GM19025 (cell line): ENCODE measurements at regions not wholly inside any gene's neighbourhood (a gene's known extent, or its start where the extent isn't known, plus 50 kb on each side); places are given as distances from the start of the nearest gene placed in this dataset.
"Not testable (repeated sequence)": the region's sequence is repeated elsewhere in the genome, so short reads cannot be mapped to it uniquely, and the experiment has no call there.

Experiments
- ATAC-seq: cut with Tn5 transposase; IDR thresholded peaks from one replicate; pipeline ENCODE4 v1.9.1; 2021; ENCODE audit warnings: mild to moderate bottlenecking, low read depth, moderate library complexity; ENCODE audit not compliant: unreplicated experiment

DNA sequence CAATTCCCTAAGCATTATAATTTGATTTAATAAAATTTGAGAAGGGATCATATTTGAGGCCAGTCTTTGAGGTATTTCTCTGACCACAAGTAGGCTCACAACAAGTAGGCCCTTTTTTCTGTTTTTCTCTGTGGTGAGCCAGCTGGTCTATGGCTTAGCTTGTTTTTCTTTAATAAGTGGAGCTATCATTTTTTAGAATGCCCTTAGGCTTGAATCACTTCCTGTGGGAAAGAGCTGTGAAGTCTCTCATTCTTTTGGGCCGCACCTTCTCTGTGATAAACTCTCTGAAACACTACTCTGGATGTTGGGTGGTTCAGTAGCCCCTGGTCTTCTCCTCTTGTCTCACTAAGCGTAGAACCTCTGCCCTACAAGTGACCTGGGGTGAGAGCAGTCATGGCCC is 235.9 kb downstream of the SUCLG1 start:
- ATAC-seq: no peak

DNA sequence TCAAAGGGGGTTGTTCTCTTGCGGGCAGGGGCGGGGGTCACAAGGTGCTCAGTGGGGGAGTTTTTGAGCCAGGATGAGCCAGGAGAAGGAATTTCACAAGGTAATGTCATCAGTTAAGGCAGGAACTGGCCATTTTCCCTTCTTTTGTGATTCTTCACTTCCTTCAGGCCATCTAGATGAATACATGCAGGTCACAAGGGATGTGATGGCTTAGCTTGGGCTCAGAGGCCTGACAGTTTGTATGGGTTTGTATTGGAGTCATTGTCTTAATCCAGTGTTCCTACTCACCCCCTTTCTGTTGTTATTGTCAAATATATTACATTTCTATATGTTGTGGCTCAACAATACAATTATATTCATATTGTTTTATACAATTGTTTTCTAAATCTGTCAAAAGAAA is 238.0 kb downstream of the SUCLG1 start:
- ATAC-seq: not testable (repeated sequence)

DNA sequence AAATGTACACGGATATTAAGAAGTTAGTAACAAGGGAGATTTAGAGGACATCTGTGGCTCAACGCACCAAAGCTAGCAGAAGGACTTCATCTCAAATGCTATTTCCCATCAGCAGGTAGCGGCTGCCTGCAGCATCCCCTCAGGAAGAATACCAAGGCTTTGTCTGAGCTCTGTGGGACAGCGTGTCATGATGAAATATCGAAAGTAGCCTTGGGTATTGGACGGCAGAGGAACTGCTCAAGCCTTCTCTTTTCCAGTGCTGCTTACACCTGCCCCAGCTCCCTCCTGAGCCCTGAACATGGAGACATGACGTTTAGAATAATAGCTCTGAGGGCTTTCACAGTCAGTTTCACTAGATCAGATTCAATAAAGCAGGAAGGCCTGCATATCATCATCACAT is 241.6 kb downstream of the SUCLG1 start:
- ATAC-seq: no peak

DNA sequence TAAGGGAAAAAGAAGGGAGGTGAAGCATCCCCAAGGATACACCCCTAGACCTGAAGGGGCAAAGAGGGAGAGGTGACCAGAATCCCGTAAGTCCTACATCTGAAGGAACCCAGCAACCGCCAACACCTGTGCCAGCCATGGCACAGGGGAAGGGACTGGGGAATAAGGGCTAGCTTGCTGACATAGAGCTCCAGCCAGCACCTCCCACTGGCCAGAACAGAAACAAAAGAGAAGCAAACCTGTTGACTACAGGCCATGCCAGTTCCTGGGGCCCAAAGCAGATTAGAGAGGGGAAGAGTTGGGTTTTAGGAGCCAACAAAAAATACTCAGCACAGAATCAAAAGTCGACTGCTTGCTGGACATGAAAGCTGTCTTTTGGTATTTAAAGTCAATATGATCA is 244.6 kb downstream of the SUCLG1 start:
- no peak for ATAC-seq

DNA sequence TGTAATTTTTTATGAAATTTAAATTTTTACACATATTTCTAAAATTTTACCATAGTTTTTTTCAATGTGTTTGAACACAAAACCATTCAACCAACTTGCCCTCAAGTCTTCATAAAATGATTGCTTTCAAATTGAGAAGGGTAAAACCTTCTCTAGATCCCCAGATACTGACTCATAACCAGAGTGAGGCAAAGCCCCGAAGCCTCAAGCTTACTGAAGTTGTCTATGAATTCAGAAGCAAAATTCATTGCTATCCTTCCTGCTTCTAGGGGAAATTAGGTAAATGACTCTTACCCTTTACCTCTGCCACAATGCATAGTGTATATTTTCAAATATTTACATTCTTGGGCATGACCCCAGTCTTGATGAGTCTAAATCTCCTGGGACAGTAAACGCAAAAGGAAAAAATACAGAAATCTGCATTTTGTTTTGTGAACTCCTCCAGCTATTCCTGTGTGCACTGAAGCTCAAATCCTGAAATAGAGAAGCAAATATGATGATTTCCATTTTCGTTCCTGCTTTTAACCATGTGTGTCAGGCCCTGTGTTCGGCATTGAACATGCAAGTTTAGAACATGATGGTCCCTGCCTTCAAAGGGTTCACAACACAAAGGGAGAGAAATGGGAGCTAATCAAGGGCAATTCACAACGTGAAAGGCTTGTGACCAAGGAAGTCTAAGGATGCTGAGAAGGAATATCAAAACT is 246.3 kb downstream of the SUCLG1 start:
- ATAC-seq: peak; percentile 62

DNA sequence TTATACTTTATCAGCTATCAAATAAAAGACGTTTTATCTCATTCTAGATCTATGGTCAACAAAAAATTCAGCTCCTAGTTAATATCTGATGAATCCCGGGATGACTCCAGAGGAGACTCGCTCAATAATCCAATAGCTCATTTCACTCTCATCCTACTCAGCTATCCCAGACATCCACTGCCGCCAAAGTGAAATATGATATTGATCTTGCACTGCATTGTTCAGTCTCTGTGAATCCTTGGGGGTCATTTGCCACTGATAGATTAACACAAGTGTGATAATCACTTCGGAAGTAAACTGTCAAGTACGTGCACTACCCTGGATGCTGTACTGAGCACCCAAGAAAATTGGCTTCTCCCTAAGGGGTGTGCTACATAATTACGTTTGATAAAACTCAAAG is 249.1 kb downstream of the SUCLG1 start:
- ATAC-seq: no peak

DNA sequence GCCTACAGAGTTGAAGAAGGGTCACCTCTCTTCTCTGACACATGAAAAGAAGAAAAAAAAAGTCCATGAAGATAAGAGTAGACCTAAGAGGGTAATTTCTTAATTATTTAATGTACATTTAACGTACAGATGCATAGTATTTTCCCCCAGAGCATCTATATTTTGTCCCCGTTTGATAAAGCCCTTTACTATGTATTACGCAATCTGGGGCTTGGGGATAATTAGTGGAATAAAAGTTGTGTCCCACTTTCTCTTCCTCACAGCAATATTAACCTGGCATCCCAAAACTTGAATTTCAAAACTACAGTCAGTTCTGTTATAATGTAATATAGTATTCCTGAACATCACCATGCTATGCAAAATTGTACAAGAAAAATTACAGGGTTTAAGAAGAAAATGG is 254.1 kb downstream of the SUCLG1 start:
- ATAC-seq: no peak

DNA sequence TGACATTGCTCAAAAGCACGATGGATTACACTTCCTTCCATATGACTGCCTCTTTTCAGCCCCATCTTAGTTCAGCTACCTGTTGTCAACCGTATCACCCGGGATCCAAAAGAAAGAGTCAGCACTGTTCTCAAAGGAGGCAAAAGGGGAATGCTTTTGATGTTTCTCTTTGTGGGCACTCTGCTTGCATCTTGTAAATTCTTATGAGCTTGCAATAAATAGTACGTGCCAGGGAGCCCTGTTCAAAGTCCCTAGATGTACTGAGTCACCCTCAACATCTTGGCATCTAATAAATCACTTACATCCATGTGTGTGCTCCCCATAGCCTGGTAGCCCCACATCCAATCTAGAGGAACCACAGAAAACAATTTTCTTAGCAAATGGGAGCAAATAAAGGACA is 256.9 kb downstream of the SUCLG1 start:
- ATAC-seq: no peak

DNA sequence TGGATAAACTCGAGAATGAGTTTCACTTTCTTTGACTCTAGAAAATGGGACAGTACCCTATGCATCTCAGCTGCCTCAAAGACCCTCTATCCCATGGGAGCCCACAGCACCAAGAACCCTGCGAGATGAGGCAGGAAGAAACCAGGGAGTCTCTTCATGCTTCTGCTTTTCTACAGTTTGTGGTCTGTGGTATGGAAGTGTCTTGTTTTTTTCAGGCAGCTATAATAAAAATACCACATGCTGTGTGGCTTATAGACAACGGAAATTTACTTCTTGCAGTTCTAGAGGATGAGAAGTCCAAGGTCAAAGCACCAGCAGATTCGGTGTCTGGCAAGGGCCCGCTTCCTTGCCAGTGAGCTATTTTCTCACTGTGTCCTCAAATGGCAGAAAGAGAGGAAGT is 257.9 kb downstream of the SUCLG1 start:
- ATAC-seq: no peak

DNA sequence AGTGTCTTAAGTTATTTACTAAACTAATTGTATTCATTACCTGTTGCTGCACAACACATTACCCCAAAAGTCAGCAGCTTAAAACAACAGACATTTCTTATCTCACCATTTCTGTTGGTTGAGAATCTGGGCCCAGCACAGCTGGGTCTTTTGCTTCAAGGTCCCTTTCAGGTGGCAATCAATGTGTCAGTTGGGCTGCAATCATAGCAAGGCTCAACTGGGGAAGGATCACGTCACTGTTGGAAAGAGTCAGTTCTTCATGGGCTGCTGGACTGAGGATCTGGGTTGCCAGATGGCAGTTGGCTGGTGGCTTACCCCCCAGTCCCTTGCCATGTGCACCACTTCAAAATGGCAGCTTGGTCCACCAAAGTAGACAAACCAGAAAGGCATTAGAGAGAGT is 261.2 kb downstream of the SUCLG1 start:
- no peak for ATAC-seq

DNA sequence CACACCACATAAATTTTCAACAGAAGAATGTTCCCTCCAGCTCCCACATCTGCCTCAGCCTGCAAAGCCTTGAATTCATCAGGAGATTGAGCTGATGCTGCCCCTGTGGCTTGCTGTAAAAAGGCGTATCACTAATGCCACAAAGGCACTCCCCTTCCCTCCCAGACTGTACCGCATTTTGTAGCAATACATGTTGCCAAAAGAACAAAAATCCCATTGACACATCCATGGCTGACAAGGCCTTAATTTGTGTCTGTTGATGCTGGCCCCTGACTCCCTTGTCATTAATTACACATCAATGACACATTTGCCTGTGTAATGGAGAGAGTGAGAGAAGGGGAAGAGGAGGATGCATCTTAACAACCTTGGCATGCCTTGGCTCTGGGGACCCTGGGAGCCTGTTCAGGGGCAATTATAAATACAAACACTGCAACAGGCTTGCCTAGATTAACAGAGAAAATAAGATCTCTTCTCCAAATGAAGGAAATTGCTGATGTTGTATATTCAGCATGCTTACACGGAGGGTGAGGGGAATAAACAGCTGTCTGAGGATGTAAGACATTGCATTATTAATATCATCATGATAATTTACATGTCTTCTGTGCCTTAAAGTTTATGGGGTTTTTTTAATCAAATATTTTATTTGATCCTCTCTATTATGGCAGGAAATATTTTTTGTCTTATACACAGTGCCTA is 264.0 kb downstream of the SUCLG1 start:
- ATAC-seq: no peak

DNA sequence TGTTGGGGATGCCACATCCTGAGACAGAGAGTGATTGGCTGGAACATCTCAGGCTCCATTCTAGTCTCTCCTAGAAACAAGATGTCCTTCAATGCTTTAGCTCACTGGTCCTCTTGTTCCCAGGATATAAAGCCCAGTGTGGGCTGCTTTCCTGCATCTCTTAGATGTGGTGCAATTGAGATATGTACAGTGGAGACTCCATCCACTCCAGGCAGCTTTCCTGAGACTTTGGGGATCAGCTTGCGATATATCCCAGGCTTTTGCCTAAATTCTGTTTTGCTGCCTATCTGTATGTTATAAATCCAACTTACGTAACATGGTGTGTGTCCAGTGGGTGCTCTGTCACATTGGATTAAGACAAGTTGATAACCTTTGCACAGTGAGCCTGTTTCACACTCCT is 264.9 kb downstream of the SUCLG1 start:
- no peak for ATAC-seq

DNA sequence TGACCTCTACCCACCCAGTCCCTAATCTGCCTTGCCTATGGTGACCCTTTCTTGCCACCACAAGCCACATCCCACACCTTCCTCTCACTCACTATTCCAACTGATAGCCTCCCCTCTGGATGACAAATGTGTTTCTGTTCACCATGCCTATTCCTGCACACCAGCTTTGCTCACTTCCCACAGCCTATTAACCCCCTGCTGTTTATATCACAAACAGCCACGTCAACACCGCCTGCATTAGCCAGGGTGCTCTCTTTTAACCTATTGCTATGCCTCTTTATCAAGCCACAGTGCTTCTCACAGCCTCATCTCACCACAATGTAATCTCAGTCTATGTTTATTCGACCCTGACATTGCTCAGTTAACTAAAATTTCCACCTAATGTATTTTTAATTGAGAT is 271.8 kb downstream of the SUCLG1 start:
- ATAC-seq: no peak

DNA sequence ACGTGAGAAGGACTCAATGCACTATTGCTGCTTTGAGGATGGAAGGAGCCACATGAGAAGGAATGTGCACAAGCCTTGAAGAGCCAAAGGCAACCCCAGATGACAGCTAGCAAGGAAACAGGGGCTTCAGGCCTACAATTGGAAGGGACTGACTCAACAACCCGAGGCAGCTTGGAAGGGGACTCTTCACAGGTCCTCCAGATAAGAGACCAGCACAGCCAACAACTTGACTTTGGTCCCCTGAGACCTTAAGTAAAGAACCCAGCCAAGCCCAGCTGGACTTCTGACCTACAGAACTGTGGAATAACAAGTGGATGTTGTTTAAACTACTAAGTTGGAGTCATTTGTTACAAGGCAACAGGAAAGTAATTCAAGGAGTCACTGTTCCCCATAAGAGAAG is 277.2 kb downstream of the SUCLG1 start:
- ATAC-seq: no peak

DNA sequence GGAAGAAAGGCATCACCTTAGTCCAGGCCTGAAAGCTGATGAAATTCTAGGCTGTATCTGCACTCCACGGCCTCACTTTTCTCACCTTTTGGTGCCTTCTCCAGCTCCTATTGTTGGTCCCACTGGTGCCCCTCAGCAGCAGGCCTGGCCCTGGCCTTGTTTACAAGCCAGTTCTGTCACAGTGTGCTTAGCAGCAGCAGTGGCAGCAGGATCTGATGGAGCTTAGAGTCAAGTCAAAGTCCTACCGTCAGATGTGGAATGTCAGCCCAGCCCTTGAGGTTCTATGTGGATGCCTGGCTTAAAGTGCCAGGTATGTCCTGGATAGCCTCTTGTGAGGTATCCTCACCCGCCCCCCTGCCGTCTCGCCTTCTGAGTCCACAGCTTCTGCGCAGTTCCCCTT is 281.3 kb downstream of the SUCLG1 start:
- ATAC-seq: no peak

DNA sequence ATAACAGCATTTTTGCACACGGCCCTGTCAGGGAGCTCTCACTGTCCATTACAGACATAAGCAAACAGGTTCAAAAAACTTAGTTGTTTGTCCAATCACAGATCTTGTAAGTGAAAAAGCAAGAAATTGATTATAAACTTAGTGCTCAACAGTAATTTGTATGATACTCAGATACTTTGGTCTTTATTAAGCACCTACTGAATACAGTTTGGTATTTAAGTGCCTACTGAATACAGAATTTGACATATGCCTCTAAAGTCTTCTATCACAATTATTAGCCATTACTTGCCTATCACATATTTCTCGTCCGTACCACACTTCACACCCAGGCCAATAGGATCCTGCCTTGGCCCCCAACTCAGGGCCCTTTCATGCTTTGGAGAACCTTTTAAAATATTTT is 283.1 kb downstream of the SUCLG1 start:
- no peak for ATAC-seq

DNA sequence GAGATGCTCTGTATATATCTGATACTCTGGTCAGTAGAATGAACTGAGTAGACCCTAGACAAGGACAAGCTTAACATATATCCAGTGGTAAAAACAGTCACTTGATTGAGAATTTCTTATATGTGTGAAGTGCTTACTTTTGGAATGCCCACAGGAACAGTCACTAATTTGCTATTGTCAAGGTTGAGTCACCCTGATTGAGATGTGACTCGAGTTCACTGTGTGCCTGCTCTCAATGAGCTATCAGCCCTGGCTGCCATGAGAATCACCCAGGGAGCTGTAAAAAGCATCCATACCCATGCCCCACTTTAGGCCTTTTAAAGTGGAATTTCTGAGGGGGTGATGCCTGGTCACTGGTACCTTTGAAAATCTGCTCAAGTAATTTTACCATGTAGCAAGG is 283.7 kb downstream of the SUCLG1 start:
- ATAC-seq: no peak

DNA sequence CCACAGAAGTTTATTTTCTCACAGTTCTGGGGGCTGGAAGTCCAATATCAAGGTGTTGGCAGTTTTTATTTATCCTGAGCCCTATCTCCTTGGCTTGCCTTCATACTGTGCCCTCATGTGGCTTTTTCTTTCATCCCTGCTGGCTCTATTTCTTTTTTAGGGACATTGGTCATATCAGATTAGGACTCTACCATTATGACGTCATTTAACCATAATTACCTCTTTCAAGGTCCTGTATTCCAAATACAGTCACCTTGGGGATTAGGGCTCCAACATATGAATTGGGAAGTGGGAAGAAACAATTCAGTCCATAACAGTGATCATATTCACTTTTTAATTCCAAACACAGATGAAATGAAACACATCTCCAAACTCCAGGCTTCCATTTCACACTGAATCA is 286.0 kb downstream of the SUCLG1 start:
- ATAC-seq: no peak

DNA sequence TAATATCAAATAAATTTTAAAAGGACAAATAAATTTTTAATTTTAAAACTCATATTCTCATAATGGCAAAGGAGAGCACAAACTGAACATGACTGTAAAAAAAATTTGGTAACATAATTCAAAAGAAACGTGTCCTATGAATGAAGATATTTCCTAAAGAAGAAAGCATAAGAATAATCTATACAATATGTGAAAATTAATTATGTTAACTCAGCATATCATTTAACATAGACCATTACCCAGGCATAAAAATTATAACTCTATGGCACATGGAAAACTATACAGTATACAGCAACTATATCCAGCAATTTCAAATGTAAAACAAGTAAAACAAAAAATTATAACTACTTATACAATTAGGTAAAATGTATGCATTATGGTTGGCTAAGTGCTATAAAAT is 288.1 kb downstream of the SUCLG1 start:
- no peak for ATAC-seq

DNA sequence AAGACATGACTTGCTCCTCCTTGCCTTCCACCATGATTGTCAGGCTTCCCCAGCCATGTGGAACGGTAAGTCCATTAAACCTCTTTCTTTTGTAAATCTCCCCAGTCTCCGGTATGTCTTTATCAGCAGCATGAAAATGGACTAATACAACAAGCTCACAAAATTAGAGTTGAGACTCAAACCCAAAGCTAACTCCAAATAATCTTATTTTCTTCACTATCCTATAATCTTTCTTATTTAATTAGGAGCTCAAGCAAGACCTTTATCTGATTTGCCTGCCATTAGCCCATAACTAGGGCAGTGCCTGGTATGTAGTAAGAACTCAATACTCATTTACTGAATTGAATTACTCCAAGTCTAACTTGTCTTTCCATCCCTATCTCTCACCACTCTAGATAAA is 289.2 kb downstream of the SUCLG1 start:
- ATAC-seq: no peak

DNA sequence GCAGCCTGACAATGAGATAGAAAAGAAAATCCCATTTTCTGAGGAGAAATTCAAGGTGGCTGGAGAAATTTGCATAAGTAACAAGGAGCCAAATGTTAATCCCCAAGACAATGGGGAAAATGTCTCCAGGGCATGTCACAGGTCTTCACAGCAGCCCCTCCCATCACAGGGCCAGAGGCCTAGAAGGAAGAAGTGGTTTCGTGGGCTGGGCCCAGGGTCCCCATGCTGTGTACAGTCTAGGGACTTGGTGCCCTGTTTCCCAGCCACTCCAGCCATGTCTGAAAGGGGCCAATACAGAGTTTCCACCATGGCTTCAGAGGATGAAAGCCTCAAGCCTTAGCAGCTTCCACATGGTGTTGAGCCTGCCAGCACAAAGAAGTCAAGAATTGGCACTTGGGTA is 290.5 kb downstream of the SUCLG1 start:
- not testable (repeated sequence) for ATAC-seq

DNA sequence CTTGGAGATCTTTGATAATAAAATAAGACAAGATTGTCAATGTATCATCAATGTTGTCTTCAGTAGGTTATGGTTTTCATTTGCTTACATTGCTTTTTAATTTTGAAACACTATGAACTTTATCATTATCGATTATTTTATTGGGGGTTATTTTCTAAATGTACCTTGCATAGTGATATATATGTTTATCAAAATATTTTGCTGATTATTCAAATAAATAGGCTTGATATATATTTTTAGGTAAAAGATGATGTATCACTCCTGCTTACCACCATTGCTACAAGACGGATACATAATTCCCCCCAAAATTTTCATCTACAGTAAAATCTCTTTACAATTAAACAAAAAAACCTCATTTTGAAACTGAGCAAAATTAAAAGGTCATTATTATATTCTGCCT is 293.8 kb downstream of the SUCLG1 start:
- no peak for ATAC-seq
